ENCODE measurements at regions not wholly inside any gene's neighbourhood (a gene's known extent, or its start where the extent isn't known, plus 50 kb on each side); places are given as distances from the start of the nearest gene placed in this dataset.
"Not testable (repeated sequence)": the region's sequence is repeated elsewhere in the genome, so short reads cannot be mapped to it uniquely, and the experiment has no call there.

- DNase-seq: no peak
These were observed 63.5 kb upstream of the VKORC1L1 start for GRCh38 chr7:65809259-65809981.

GRCh38 chr7:65809982-65810288 is 62.9 kb upstream of the VKORC1L1 start:
- no peak for DNase-seq

GRCh38 chr7:65812281-65812680 is 60.6 kb upstream of the VKORC1L1 start:
- DNase-seq: no peak

GRCh38 chr7:65814556-65815167 is 58.2 kb upstream of the VKORC1L1 start:
- DNase-seq: not testable (repeated sequence)

- DNase-seq: no peak
These were observed 52.5 kb upstream of the VKORC1L1 start for GRCh38 chr7:65820287-65820950.
